K562 (cell line): ENCODE measurements at regions not wholly inside any gene's neighbourhood (a gene's known extent, or its start where the extent isn't known, plus 50 kb on each side); places are given as distances from the start of the nearest gene placed in this dataset.

Source experiments
- ESRRA ChIP-seq: fragments of 450-650 bp; IDR thresholded peaks from 2 replicates; pipeline ENCODE4 v1.6.1; 2014; ENCODE audit warnings: low read depth, mild to moderate bottlenecking, moderate library complexity, borderline replicate concordance
- GTF3C2 ChIP-seq: IDR thresholded peaks from 3 replicates; pipeline ENCODE4 v1.6.1; 2011; ENCODE audit warnings: borderline replicate concordance, mild to moderate bottlenecking, moderate library complexity; ENCODE audit not compliant: insufficient read length; ENCODE audit errors: extremely low read depth
- MBD2 ChIP-seq: sonication (generic); IDR thresholded peaks from 2 replicates; pipeline ENCODE4 v1.6.1; 2016; ENCODE audit warnings: low read depth, borderline replicate concordance
- MIER1 ChIP-seq: fragments of 450-650 bp; IDR thresholded peaks from 2 replicates; pipeline ENCODE4 v1.6.1; 2016; ENCODE audit warnings: antibody characterized with exemption, mild to moderate bottlenecking, low read depth
- PRDM10 ChIP-seq: fragments of 450-650 bp; IDR thresholded peaks from 2 replicates; pipeline ENCODE4 v1.6.1; 2018; ENCODE audit not compliant: partially characterized antibody
- RNF2 ChIP-seq: sonication (generic); IDR thresholded peaks from 2 replicates; pipeline ENCODE4 v1.6.1; 2016
- THRA ChIP-seq: fragments of 450-650 bp; IDR thresholded peaks from 2 replicates; pipeline ENCODE4 v1.6.1; 2017; ENCODE audit warnings: mild to moderate bottlenecking, moderate library complexity

GRCh38 chr22:27246558-27246957 lies 555.0 kb downstream of the MN1 start (continued):
- TF ChIP-seq PRDM10 (no peak), ESRRA (no peak), MIER1 (no peak), GTF3C2 (no peak), THRA (no peak), MBD2 (no peak), RNF2 (no peak)
